GM19395 (cell line): ENCODE measurements at regions not wholly inside any gene's neighbourhood (a gene's known extent, or its start where the extent isn't known, plus 50 kb on each side); places are given as distances from the start of the nearest gene placed in this dataset.
"Not testable (repeated sequence)": the region's sequence is repeated elsewhere in the genome, so short reads cannot be mapped to it uniquely, and the experiment has no call there.

Experiments used
- ATAC-seq: cut with Tn5 transposase; IDR thresholded peaks from one replicate; pipeline ENCODE4 v1.9.1; 2021; ENCODE audit warnings: mild to moderate bottlenecking, moderate library complexity; ENCODE audit not compliant: unreplicated experiment

- no peak for ATAC-seq
These were observed 598.0 kb downstream of the NXPH1 start for GRCh38 chr7:9031386-9031785.

GRCh38 chr7:9036080-9036479 is 602.7 kb downstream of the NXPH1 start:
- no peak for ATAC-seq

- ATAC-seq: no peak
These were observed 637.9 kb downstream of the NXPH1 start for GRCh38 chr7:9071160-9071762.

GRCh38 chr7:9075774-9076173 is 642.4 kb downstream of the NXPH1 start:
- not testable (repeated sequence) for ATAC-seq

GRCh38 chr7:9082203-9082602 is 648.8 kb downstream of the NXPH1 start:
- ATAC-seq: no peak

GRCh38 chr7:9083837-9084236 is 650.4 kb downstream of the NXPH1 start:
- ATAC-seq: no peak

- ATAC-seq: no peak
These were observed 657.9 kb downstream of the NXPH1 start for GRCh38 chr7:9091282-9091681.

GRCh38 chr7:9097565-9098060 is 664.2 kb downstream of the NXPH1 start:
- ATAC-seq: no peak

- ATAC-seq: no peak
These were observed 666.9 kb downstream of the NXPH1 start for GRCh38 chr7:9100289-9100688.

- no peak for ATAC-seq
These were observed 669.4 kb downstream of the NXPH1 start for GRCh38 chr7:9102846-9103245.

- no peak for ATAC-seq
These were observed 673.3 kb downstream of the NXPH1 start for GRCh38 chr7:9106747-9107146.

- no peak for ATAC-seq
These were observed 686.9 kb downstream of the NXPH1 start for GRCh38 chr7:9120331-9120730.

GRCh38 chr7:9124320-9124719 is 690.9 kb downstream of the NXPH1 start:
- no peak for ATAC-seq

- ATAC-seq: no peak
These were observed 691.8 kb downstream of the NXPH1 start for GRCh38 chr7:9125246-9125645.

GRCh38 chr7:9127901-9128300 is 694.5 kb downstream of the NXPH1 start:
- no peak for ATAC-seq

- no peak for ATAC-seq
These were observed 715.3 kb downstream of the NXPH1 start for GRCh38 chr7:9148687-9149086.

- no peak for ATAC-seq
These were observed 716.2 kb downstream of the NXPH1 start for GRCh38 chr7:9149499-9150082.

- not testable (repeated sequence) for ATAC-seq
These were observed 730.3 kb downstream of the NXPH1 start for GRCh38 chr7:9163691-9164090.

GRCh38 chr7:9175871-9176270 is 742.5 kb downstream of the NXPH1 start:
- ATAC-seq: no peak

GRCh38 chr7:9181356-9181755 is 747.9 kb downstream of the NXPH1 start:
- no peak for ATAC-seq

- ATAC-seq: no peak
These were observed 753.3 kb downstream of the NXPH1 start for GRCh38 chr7:9186730-9187129.

GRCh38 chr7:9189703-9190102 is 756.3 kb downstream of the NXPH1 start:
- no peak for ATAC-seq

- ATAC-seq: no peak
These were observed 759.6 kb downstream of the NXPH1 start for GRCh38 chr7:9192969-9193368.
